C4-2B (cell line): ENCODE measurements at regions not wholly inside any gene's neighbourhood (a gene's known extent, or its start where the extent isn't known, plus 50 kb on each side); places are given as distances from the start of the nearest gene placed in this dataset.

ENCODE experiments used
- ZFX ChIP-seq: fragments of 450-650 bp; IDR thresholded peaks from 2 replicates; pipeline ENCODE4 v1.6.1; 2017
- TF ChIP-seq, protein P1 (sequence below): fragments of 450-650 bp; conservative IDR thresholded peaks from 2 replicates; pipeline ENCODE4 v1.5.1; 2017; ENCODE audit warnings: mild to moderate bottlenecking

DNA sequence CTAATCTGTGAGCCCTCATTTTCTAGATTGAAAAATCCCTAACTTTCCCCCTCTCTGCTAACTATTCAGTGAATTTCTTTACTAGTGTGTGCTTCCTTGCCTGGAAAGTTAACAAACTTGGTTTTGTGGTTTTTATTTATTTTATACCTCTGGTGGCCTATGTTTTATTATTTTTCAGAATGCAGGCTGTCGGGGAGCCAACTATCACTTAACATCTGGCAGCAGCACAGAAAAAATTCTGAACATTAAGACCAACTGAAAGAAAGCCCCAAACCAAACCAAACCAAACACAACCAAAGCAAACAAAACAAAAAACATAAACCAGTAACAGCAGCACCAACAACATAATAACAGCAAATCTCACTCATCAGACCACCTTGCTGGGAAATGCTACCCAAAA, 109.0 kb upstream of the KL start:
- TF ChIP-seq, protein P1, sequence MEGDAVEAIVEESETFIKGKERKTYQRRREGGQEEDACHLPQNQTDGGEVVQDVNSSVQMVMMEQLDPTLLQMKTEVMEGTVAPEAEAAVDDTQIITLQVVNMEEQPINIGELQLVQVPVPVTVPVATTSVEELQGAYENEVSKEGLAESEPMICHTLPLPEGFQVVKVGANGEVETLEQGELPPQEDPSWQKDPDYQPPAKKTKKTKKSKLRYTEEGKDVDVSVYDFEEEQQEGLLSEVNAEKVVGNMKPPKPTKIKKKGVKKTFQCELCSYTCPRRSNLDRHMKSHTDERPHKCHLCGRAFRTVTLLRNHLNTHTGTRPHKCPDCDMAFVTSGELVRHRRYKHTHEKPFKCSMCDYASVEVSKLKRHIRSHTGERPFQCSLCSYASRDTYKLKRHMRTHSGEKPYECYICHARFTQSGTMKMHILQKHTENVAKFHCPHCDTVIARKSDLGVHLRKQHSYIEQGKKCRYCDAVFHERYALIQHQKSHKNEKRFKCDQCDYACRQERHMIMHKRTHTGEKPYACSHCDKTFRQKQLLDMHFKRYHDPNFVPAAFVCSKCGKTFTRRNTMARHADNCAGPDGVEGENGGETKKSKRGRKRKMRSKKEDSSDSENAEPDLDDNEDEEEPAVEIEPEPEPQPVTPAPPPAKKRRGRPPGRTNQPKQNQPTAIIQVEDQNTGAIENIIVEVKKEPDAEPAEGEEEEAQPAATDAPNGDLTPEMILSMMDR: no peak
- TF ChIP-seq ZFX: no peak
